A673 (cell line): ENCODE measurements at regions not wholly inside any gene's neighbourhood (a gene's known extent, or its start where the extent isn't known, plus 50 kb on each side); places are given as distances from the start of the nearest gene placed in this dataset.

Experiments used
- CTCF ChIP-seq: fragments of 300-800, 200-600 bp; sonication (generic); conservative IDR thresholded peaks from 2 replicates; pipeline ENCODE4 v1.5.1; 2017; ENCODE audit warnings: low read depth, mild to moderate bottlenecking, antibody characterized with exemption, low read length, moderate library complexity, mixed read lengths
- EZH2 ChIP-seq: fragments of 200-600 bp; sonication (generic); IDR thresholded peaks from 2 replicates; pipeline ENCODE4 v1.6.1; 2017; ENCODE audit warnings: borderline replicate concordance, low read depth, mild to moderate bottlenecking, mixed read lengths, antibody characterized with exemption, low read length; ENCODE audit not compliant: poor library complexity, severe bottlenecking

GRCh38 chr17:77571155-77571981 is 387.1 kb upstream of the TNRC6C start:
- TF ChIP-seq CTCF, result no peak
- TF ChIP-seq EZH2, result no peak
